GM10266 (cell line): ENCODE measurements at regions not wholly inside any gene's neighbourhood (a gene's known extent, or its start where the extent isn't known, plus 50 kb on each side); places are given as distances from the start of the nearest gene placed in this dataset.

Source experiments
- DNase-seq: peaks from one replicate; pipeline ENCODE4 v3.0.0; 2012; ENCODE audit errors: extremely low spot score
- CTCF ChIP-seq: IDR thresholded peaks from 2 replicates; pipeline ENCODE4 v1.5.1; 2012; ENCODE audit warnings: mild to moderate bottlenecking, low read depth; ENCODE audit not compliant: control insufficient read depth, insufficient read depth; ENCODE audit errors: missing control alignments

GRCh38 chr2:208627916-208628315, 221.3 kb downstream of the PTH2R start:
- DNase-seq, result no peak

GRCh38 chr2:208638059-208638458, 231.5 kb downstream of the PTH2R start:
- no peak for TF ChIP-seq CTCF
- DNase-seq, result no peak

More at GRCh38 chr2:208627916-208628315, 221.3 kb downstream of the PTH2R start:
- TF ChIP-seq CTCF, result no peak

GRCh38 chr2:208642125-208642779, 235.7 kb downstream of the PTH2R start:
- no peak for TF ChIP-seq CTCF
- no peak for DNase-seq

GRCh38 chr2:208643145-208643544, 236.6 kb downstream of the PTH2R start:
- no peak for DNase-seq
- TF ChIP-seq CTCF, result no peak

GRCh38 chr2:208645226-208645625, 238.6 kb downstream of the PTH2R start:
- no peak for DNase-seq
- no peak for TF ChIP-seq CTCF

GRCh38 chr2:208648368-208648767, 241.8 kb downstream of the PTH2R start:
- no peak for TF ChIP-seq CTCF
- no peak for DNase-seq

- DNase-seq, result no peak
- no peak for TF ChIP-seq CTCF
Measured at GRCh38 chr2:208653383-208653782, 246.8 kb downstream of the PTH2R start.
